ENCODE measurements at regions not wholly inside any gene's neighbourhood (a gene's known extent, or its start where the extent isn't known, plus 50 kb on each side); places are given as distances from the start of the nearest gene placed in this dataset.

DNA sequence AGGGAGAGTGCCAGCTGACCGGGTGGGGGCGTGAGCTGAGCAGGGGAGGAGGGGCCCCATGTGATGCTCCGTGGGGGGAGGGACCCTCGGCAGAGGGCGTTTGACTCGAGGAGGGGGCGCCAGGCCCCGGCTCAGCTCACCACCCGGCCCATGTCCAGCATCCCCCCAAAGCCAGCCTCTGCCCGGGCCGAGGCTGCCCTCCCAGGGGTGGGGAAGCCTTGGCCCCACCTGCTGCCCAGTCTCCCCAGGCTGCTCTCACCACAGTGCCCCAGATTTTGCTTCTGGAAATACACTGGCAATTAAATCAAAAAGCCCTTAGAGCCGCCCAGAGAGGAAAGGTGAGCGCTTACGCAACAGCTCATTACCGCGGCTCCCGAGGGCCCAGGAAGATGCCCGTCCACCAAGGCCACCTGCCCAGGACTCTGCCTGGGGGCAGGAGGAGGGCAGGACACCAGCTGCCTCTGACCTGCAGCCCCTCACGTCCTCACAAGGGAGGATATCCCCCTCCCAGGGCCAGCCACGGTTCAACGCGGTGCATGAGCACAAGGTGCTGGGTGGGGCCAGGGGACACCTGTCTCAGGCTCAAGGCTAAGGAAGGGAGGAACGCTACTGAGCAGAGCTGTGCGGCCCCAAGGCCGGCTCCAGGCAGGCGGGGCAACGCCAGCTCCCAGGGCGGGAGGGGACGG, 70.0 kb upstream of the INPP5A start:
- DNase-seq = peak in 1 of 2 donors; percentile 74
- intact Hi-C loops (cut with DNase I; ENCODE audit: low total_unique reads) = loop anchor here (10.0 kb wide), 1 partner anchor 67 kb away; the partner anchor contains the start of gene INPP5A

GRCh38 chr10:132468216-132468615, 69.4 kb upstream of the INPP5A start:
- DNase-seq = peak in 1 of 2 donors; percentile 54
- Histone ChIP-seq H3K9me3 (no peaks in the 10 kb centered on the region), H3K4me3 (no peak overlapping the region), H3K36me3 (no peaks in the 10 kb centered on the region), H3K27ac (peak overlapping the region in 4 of 5 donors; percentile 38 to 95 (median 80)), H3K4me1 (peaks cover 39 to 70% (median 58%) of the 10 kb centered on the region in 4 donors), H3K27me3 (no peaks in the 10 kb centered on the region)
- intact Hi-C loops (cut with DNase I; ENCODE audit: low total_unique reads) = loop anchor here (10.0 kb wide), 1 partner anchor 67 kb away; the partner anchor contains the start of gene INPP5A
- WGBS, 5 donors = 30 to 70% (median 52%) methylated on average over 5 of the region's 5 CpGs
- TF ChIP-seq CTCF (IDR thresholded peaks at IDR 0.05) = no peak
- TF ChIP-seq EP300 (IDR thresholded peaks at IDR 0.05) = no peak
- TF ChIP-seq POLR2AphosphoS5 (IDR thresholded peaks at IDR 0.05) = no peak
- no peak for TF ChIP-seq POLR2A (IDR thresholded peaks at IDR 0.05)

More for the DNA sequence above, 70.0 kb upstream of the INPP5A start:
- no peaks in the 10 kb centered on the region for H3K9me3 ChIP-seq
- H3K27me3 ChIP-seq = no peaks in the 10 kb centered on the region
- H3K27ac ChIP-seq = peak overlapping the region in 4 of 5 donors; percentile 38 to 95 (median 80)
- 41 to 58% (median 52%) methylated on average over 26 to 29 of the region's 29 CpGs for WGBS, 5 donors
- H3K36me3 ChIP-seq = no peaks in the 10 kb centered on the region
- TF ChIP-seq POLR2A (IDR thresholded peaks at IDR 0.05) (no peak), CTCF (IDR thresholded peaks at IDR 0.05) (no peak), EP300 (IDR thresholded peaks at IDR 0.05) (no peak), POLR2AphosphoS5 (IDR thresholded peaks at IDR 0.05) (no peak)
- no peak overlapping the region for H3K4me3 ChIP-seq
- H3K4me1 ChIP-seq = peaks cover 45 to 74% (median 63%) of the 10 kb centered on the region in 4 donors

DNA sequence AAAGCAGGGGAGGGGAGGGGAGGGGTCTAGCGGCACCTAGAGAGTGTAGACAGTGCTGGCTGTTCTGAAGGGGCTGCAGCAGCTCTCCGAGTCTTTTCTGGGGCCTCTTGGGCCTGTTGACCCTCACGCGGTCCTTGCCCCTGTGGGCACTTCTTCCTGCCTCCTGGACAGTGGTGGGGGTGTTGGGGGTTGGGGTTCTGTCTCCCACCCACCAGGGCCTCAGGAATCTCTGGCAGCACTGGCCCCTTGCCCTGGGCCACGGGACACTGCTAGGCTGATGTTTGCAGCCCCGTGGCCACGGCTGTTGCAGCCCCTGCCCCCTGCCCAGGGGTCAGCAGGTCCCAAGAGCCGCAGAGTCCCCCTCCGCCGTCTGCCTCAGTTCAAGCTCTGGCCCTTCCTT, 68.9 kb upstream of the INPP5A start:
- Histone ChIP-seq H3K9me3 (no peaks in the 10 kb centered on the region), H3K4me3 (no peak overlapping the region), H3K27me3 (no peaks in the 10 kb centered on the region), H3K4me1 (peaks cover 36 to 66% (median 54%) of the 10 kb centered on the region in 4 donors), H3K27ac (peak overlapping the region in 3 of 5 donors; percentile 43 to 70 (median 64)), H3K36me3 (no peaks in the 10 kb centered on the region)
- no peak for TF ChIP-seq CTCF (IDR thresholded peaks at IDR 0.05)
- no peak for TF ChIP-seq POLR2A (IDR thresholded peaks at IDR 0.05)
- no peak for TF ChIP-seq POLR2AphosphoS5 (IDR thresholded peaks at IDR 0.05)
- TF ChIP-seq EP300 (IDR thresholded peaks at IDR 0.05) = no peak
- peak in 1 of 2 donors; percentile 19 for DNase-seq
- WGBS, 5 donors = 73 to 91% (median 87%) methylated on average over 9 to 10 of the region's 10 CpGs
- intact Hi-C loops (cut with DNase I; ENCODE audit: low total_unique reads) = loop anchor here (10.0 kb wide), 1 partner anchor 66 kb away; the partner anchor contains the start of gene INPP5A

DNA sequence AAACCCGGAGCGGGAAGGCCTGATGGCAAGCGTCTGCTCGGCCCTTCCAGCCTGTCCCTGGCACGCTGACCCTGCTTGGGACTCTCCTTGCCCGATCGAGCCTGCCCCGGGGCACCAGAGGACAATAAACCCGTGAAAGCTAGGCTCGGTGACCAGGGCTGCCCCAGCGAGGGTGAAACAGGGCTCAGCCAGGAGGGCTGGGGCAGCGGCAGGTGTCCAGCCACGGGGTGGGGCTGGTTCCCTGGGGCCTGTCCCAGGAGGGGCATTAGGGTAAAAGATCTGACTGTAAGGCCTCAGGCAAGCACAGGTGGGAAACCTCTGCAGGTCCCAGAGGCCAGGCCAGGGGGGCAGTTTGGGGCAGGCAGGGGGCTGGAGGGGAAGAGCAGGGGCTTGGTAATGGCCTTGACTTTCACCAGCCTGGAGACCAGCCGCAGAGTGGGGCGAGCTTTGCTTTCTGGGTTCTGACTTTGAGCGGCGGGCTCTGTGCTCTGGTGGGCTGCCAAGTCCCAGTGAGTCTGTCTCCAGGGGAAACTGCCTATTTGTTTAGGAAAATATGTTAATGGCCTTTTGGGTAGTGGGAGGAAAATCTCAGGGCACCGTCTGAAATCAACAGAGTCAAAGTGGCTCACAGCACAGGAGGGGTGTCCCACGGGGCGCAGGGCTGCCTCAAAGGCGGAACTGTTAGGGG, 68.2 kb upstream of the INPP5A start:
- TF ChIP-seq CTCF (IDR thresholded peaks at IDR 0.05) = no peak
- TF ChIP-seq POLR2A (IDR thresholded peaks at IDR 0.05) = no peak
- TF ChIP-seq EP300 (IDR thresholded peaks at IDR 0.05) = no peak
- TF ChIP-seq POLR2AphosphoS5 (IDR thresholded peaks at IDR 0.05) = no peak
- Histone ChIP-seq H3K9me3 (no peaks in the 10 kb centered on the region), H3K4me3 (no peak overlapping the region), H3K27me3 (no peaks in the 10 kb centered on the region), H3K27ac (peak overlapping the region in 4 of 5 donors; percentile 33 to 70 (median 54)), H3K4me1 (peaks cover 29 to 59% (median 47%) of the 10 kb centered on the region in 4 donors), H3K36me3 (no peaks in the 10 kb centered on the region)
- 51 to 69% (median 62%) methylated on average over 18 to 21 of the region's 21 CpGs for WGBS, 5 donors
- intact Hi-C loops (cut with DNase I; ENCODE audit: low total_unique reads) = loop anchor here (10.0 kb wide), 1 partner anchor 65 kb away; the partner anchor contains the start of gene INPP5A
- DNase-seq = peak in 1 of 2 donors; percentile 86
